ENCODE measurements at regions not wholly inside any gene's neighbourhood (a gene's known extent, or its start where the extent isn't known, plus 50 kb on each side); places are given as distances from the start of the nearest gene placed in this dataset.

- Histone ChIP-seq H3K4me1 (no peaks in the 10 kb centered on the region), H3K27ac (no peak overlapping the region), H3K27me3 (no peaks in the 10 kb centered on the region), H3K9me3 (no peaks in the 10 kb centered on the region), H3K4me3 (no peak overlapping the region), H3K36me3 (no peaks in the 10 kb centered on the region)
- TF ChIP-seq, protein P1, sequence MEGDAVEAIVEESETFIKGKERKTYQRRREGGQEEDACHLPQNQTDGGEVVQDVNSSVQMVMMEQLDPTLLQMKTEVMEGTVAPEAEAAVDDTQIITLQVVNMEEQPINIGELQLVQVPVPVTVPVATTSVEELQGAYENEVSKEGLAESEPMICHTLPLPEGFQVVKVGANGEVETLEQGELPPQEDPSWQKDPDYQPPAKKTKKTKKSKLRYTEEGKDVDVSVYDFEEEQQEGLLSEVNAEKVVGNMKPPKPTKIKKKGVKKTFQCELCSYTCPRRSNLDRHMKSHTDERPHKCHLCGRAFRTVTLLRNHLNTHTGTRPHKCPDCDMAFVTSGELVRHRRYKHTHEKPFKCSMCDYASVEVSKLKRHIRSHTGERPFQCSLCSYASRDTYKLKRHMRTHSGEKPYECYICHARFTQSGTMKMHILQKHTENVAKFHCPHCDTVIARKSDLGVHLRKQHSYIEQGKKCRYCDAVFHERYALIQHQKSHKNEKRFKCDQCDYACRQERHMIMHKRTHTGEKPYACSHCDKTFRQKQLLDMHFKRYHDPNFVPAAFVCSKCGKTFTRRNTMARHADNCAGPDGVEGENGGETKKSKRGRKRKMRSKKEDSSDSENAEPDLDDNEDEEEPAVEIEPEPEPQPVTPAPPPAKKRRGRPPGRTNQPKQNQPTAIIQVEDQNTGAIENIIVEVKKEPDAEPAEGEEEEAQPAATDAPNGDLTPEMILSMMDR (IDR thresholded peaks at IDR 0.05), result no peak
- TF ChIP-seq POLR2AphosphoS5 (IDR thresholded peaks at IDR 0.05), result no peak
- no peak for TF ChIP-seq POLR2A (IDR thresholded peaks at IDR 0.05)
- no peak for TF ChIP-seq EP300 (IDR thresholded peaks at IDR 0.05)
- DNase-seq (no peak), ATAC-seq (ENCODE audit: low FRiP score in 2 of 2) (no peak)
- 44 to 46% methylated on average over 1 of the region's 1 CpG for WGBS, 2 donors
Measured at GRCh38 chr4:20091781-20092180, 159.9 kb upstream of the SLIT2 start.

DNA sequence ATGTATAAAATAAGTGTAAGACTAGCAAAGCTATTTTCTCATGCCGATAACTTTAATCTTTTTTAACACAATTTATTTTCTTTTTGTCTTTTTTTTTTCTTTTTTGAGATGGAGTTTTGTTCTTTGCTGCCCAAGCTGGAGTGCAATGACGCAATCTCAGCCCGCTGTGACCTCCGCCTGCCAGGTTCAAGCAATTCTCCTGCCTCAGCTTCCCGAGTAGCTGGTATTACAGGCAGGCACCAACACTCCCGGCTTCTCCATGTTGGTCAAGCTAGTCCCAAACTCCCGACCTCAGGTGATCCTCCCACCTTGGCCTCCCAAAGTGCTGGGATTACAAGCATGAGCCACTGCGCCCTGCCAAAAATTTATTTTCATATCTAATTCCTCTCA, 164.2 kb upstream of the SLIT2 start:
- WGBS, 2 donors, result 89 to 90% methylated on average over 8 of the region's 8 CpGs
- ATAC-seq (ENCODE audit: low FRiP score in 2 of 2) (no peak), DNase-seq (peak in 1 of 2 donors; percentile 2)
- no peaks in the 10 kb centered on the region for H3K36me3 ChIP-seq
- no peaks in the 10 kb centered on the region for H3K9me3 ChIP-seq
- no peak overlapping the region for H3K4me3 ChIP-seq
- no peaks in the 10 kb centered on the region for H3K27me3 ChIP-seq
- no peak overlapping the region for H3K27ac ChIP-seq
- H3K4me1 ChIP-seq, result no peaks in the 10 kb centered on the region
- TF ChIP-seq, protein P1 (IDR thresholded peaks at IDR 0.05), result no peak
- TF ChIP-seq EP300 (IDR thresholded peaks at IDR 0.05) (no peak), POLR2A (IDR thresholded peaks at IDR 0.05) (no peak), POLR2AphosphoS5 (IDR thresholded peaks at IDR 0.05) (no peak)

GRCh38 chr4:20086799-20087521, 164.7 kb upstream of the SLIT2 start:
- Histone ChIP-seq H3K9me3 (no peaks in the 10 kb centered on the region), H3K36me3 (no peaks in the 10 kb centered on the region), H3K27me3 (no peaks in the 10 kb centered on the region), H3K4me3 (no peak overlapping the region), H3K4me1 (no peaks in the 10 kb centered on the region), H3K27ac (no peak overlapping the region)
- 70 to 73% methylated on average over 6 of the region's 6 CpGs for WGBS, 2 donors
- ATAC-seq (ENCODE audit: low FRiP score in 2 of 2), result no peak
- no peak for DNase-seq
- TF ChIP-seq, protein P1 (IDR thresholded peaks at IDR 0.05), result no peak
- no peak for TF ChIP-seq POLR2AphosphoS5 (IDR thresholded peaks at IDR 0.05)
- TF ChIP-seq POLR2A (IDR thresholded peaks at IDR 0.05), result no peak
- TF ChIP-seq EP300 (IDR thresholded peaks at IDR 0.05), result no peak

DNA sequence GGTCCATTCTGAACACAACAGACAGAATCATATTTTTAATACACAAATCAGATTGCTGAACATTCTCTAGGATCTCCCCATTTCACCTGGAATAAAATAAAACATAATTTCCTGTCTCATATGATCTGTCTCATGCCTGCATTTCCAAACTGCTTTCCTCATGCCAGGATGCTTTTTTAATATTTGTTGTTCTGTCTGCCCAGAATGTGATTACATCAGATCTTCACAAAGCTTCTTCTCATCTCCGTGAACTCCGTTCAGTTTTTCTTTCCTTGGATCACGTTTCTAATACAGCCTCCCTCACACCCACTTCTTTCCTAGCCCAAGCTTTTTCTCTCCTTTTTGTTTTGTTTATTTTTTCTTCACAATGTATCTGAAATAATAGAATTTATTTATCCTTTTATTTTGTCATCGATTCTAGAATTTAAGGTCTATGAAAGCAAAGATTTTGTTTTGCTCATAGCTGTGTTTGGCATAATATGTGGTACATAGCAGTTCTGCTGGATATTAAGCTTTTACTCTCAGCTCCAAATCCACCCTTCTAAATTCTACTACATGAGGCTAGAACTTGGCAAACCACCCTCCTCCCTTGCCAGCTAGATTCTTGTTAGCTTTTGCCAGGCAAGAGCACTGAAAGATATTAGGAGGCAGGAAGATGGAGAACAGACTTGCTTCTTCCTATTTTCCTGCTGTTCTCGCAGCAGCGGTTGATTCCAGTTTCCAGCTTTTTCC, 165.5 kb upstream of the SLIT2 start:
- DNase-seq (no peak), ATAC-seq (ENCODE audit: low FRiP score in 2 of 2) (no peak)
- no peak for TF ChIP-seq POLR2A (IDR thresholded peaks at IDR 0.05)
- no peak for TF ChIP-seq POLR2AphosphoS5 (IDR thresholded peaks at IDR 0.05)
- no peak for TF ChIP-seq EP300 (IDR thresholded peaks at IDR 0.05)
- TF ChIP-seq, protein P1 (IDR thresholded peaks at IDR 0.05), result no peak
- H3K4me1 ChIP-seq, result no peaks in the 10 kb centered on the region
- no peaks in the 10 kb centered on the region for H3K27me3 ChIP-seq
- no peaks in the 10 kb centered on the region for H3K9me3 ChIP-seq
- H3K27ac ChIP-seq, result no peak overlapping the region
- 73 to 76% methylated on average over 6 of the region's 6 CpGs for WGBS, 2 donors
- no peak overlapping the region for H3K4me3 ChIP-seq
- H3K36me3 ChIP-seq, result no peaks in the 10 kb centered on the region
